ENCODE measurements at regions not wholly inside any gene's neighbourhood (a gene's known extent, or its start where the extent isn't known, plus 50 kb on each side); places are given as distances from the start of the nearest gene placed in this dataset.

DNA sequence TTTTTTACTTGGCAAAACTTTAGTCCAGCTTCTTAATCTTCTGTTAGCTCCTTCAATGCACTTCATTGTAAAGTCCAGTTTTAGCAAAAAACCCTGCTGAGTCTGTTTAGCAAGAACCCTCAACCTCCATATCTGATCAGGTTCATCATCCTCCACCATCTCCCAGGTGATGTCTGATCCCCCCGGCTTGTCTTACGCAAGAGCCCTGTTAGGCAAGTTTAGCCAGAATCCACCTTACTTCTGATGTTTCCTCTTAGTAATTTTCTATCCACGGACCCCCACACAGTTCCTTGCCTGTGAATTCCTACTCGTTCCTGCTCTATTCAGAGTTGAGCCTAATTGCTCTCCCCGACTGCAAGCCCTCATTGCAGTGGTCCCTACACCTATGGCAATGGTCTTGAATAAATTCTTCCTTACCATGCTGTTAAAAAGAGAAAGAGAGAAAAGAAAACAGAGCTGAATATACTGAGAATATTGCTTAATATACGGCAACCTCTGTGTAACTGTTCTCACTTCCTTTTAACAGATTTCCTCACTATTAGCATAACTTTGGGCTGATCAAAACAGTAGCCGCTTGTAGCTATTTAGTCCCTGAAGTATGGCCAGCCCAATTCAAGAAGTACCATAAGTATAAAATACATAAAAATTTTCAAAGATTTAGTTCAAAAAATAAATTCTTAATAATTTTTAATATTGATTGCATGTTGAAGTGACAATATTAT, 78.7 kb upstream of the MME start:
- DNase-seq (ENCODE audit: low read depth), result no peak
- H3K4me3 ChIP-seq (replicated peaks; ENCODE audit: low read depth, low read length), result no peak overlapping the region
- no peak for TF ChIP-seq CTCF (IDR thresholded peaks at IDR 0.05; ENCODE audit: low read length, missing control alignments)

DNA sequence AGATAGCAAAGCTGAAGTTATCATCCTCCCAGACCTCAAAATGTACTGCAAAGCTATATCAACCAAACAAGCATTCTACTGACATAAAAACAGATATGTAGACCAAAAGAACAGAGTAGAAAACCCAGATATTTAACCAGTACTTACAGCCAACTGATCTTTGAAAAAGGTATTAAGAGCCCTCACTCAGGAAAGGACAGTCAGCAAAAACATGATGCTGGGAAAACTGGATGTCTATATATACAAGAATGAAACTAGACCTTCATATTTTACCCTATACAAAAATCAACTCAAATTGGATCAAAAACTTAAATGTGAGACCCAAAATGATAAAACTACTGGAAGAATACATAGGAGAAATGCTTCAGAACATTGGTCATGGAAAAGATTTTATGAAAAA, 87.5 kb upstream of the MME start:
- H3K4me3 ChIP-seq (replicated peaks; ENCODE audit: low read depth, low read length), result no peak overlapping the region
- no peak for DNase-seq (ENCODE audit: low read depth)
- TF ChIP-seq CTCF (IDR thresholded peaks at IDR 0.05; ENCODE audit: low read length, missing control alignments), result no peak

DNA sequence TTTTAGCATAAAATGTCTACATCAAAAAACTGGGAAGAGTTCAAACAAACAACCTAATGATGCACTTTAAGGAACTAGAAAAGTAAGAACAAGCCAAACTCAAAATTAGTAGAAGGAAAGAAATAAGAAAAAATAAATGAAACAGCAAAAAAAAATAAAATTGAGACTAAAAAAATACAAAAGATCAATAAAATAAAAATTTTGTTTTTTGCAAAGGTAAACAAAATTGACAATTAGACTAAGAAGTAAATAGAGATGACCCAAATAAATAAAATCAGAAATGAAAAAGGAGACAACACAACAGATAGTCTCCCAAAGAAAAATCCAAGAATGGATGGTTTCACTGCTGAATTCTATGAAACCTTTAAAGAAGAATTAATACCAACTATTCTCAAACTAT, 89.6 kb upstream of the MME start:
- no peak overlapping the region for H3K4me3 ChIP-seq (replicated peaks; ENCODE audit: low read depth, low read length)
- TF ChIP-seq CTCF (IDR thresholded peaks at IDR 0.05; ENCODE audit: low read length, missing control alignments), result no peak
- no peak for DNase-seq (ENCODE audit: low read depth)

- DNase-seq (ENCODE audit: low read depth), result no peak
- no peak for TF ChIP-seq CTCF (IDR thresholded peaks at IDR 0.05; ENCODE audit: low read length, missing control alignments)
- H3K4me3 ChIP-seq (replicated peaks; ENCODE audit: low read depth, low read length), result no peak overlapping the region
Observed at GRCh38 chr3:154987846-154988245, 92.3 kb upstream of the MME start.

- no peak for DNase-seq (ENCODE audit: low read depth)
- no peak for TF ChIP-seq CTCF (IDR thresholded peaks at IDR 0.05; ENCODE audit: low read length, missing control alignments)
- H3K4me3 ChIP-seq (replicated peaks; ENCODE audit: low read depth, low read length), result no peak overlapping the region
Observed at GRCh38 chr3:154981664-154982063, 98.5 kb upstream of the MME start.

DNA sequence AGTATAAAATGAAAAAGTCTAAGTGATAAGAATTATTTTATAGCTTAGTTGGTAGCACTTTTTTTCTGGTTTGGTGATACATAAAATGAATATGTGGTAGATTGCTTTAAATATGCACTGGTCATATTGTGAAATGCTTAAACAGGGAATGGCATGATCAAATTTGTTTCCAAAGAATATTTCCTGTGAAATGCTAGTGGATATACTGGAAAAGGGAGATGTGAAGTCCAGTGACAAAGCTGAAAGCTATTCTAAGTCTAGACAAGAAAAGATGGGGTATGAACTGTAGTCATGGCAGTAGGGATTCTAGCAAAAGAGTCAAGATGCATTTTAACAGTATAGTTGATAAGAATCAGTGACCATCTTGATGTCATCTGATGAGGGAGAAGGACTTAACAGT, 98.9 kb upstream of the MME start:
- TF ChIP-seq CTCF (IDR thresholded peaks at IDR 0.05; ENCODE audit: low read length, missing control alignments), result no peak
- peak; percentile 50 for DNase-seq (ENCODE audit: low read depth)
- H3K4me3 ChIP-seq (replicated peaks; ENCODE audit: low read depth, low read length), result no peak overlapping the region

GRCh38 chr3:154979331-154979730, 100.8 kb upstream of the MME start:
- no peak for TF ChIP-seq CTCF (IDR thresholded peaks at IDR 0.05; ENCODE audit: low read length, missing control alignments)
- DNase-seq (ENCODE audit: low read depth), result no peak
- no peak overlapping the region for H3K4me3 ChIP-seq (replicated peaks; ENCODE audit: low read depth, low read length)
